Activated T-cell treated with anti-CD3 and anti-CD28 coated beads for 24 hours (primary cell): ENCODE measurements at regions not wholly inside any gene's neighbourhood (a gene's known extent, or its start where the extent isn't known, plus 50 kb on each side); places are given as distances from the start of the nearest gene placed in this dataset.

ENCODE experiments used
- DNase-seq: peaks from one replicate; pipeline ENCODE4 v3.0.0-alpha.2; 2020; ENCODE audit warnings: low read depth

DNA sequence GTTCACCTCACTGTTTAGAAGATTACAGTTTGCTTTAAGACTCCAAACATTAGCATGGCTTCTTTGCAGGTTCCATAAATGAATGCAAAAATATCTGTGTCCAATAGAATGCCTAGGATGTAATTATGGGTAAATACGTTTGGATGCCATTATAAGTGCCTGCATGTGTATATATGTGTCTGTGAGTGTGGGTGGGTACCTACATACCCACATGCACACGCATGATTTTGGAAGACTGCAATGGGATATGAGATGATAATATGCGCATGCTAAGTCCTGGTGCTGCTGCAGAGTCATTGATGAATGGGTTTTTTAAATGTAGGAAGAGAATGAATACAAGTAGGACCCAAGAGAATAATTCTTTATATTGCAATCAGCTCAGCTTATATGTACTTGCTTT, 406.4 kb downstream of the ZSWIM6 start:
- DNase-seq, result no peak

DNA sequence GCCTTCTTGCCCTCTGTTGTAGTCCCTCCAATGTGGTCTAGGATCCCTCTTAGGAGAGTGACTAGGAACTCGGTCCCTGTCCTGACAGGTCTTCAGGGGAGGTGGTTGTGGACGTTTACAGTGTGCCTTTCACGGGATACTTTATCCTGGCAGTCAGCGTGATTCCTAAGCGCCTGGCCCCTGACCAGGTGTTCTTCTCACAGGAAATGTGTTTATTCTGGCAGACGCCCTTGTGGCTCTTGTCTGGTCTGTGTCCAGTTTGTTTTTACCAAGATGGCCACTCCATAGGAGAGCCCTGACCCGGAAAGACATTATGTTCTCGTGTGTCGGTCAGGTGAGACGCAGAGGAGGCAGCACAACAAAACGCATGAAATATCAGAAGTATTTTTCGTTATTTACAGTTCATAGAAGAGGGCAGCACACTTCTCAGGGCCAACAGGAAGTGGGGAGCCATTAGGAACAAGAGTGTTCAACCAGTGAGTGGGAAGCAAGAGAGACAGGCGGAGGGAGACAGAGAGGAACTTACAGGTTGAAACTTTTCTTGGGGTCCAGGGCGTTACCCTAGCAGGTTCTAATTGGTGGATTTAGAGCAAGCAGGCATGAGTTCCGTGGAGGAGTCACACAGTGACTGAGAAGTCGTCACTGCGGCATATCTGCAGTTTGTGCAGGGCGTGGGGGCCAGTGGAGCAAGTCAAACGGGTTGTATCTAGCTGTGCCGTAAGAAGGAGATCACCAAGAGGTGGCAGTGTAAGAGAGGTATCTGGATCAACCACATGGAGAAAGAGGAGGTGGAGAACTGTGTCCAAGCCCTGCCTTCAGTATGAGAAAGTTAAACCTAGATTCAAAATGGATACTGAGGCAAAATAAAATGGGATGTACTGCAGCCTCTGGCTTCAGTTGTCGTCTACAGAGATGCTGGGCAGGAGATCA, 412.9 kb downstream of the ZSWIM6 start:
- no peak for DNase-seq

DNA sequence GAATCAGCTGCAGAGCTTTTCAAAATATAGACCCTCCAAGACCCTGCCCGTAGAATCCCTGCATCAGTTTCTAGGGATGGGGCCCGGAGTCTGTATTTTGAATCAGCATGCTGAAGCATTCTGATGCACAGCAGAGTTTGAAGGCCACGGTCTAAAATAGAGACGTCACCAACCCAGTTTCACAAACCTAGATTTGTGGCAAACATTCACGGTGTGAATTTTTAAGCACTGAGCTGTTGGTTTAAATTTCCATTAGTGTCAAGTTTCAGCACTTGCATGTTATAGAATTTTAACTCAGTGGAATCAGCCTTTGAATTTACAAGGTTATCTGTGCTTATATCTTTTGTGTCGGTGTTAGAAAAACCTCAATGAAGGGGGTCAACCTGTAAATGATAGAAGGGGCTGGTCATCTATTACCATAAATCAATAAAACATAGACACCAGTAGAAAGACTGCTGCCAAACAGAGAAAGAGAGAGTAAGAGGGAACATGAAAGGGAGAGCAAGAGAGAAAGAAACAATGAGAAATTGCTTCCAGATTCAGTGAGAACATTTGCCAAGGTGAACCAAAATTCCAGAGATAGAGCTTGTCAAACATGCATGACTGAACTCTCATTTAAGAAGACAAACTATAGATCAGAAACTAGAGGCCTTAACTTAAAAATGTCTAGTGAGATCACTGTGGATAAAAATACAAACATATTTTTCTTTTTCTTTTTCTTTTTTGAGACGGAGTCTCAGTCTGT, 414.9 kb downstream of the ZSWIM6 start:
- DNase-seq, result no peak

DNA sequence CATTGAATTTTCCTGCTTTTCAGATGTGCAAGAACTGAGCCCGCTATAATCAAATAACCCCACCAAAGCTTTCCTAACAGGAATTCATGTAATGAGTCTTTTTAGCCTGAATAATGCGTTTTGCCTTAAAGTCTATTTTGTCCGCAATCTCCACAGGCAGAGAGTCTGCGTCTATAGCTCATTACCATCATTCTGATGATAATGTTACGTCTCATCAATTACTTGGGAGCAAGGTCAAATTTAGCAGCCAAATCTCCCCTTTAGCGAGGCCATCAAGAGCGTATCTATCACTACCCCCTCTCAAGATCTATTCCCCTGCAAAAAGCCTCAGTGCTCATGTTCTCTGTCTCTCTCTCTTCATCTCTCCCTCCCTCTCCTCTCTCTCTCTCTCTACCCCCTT, 416.1 kb downstream of the ZSWIM6 start:
- no peak for DNase-seq

DNA sequence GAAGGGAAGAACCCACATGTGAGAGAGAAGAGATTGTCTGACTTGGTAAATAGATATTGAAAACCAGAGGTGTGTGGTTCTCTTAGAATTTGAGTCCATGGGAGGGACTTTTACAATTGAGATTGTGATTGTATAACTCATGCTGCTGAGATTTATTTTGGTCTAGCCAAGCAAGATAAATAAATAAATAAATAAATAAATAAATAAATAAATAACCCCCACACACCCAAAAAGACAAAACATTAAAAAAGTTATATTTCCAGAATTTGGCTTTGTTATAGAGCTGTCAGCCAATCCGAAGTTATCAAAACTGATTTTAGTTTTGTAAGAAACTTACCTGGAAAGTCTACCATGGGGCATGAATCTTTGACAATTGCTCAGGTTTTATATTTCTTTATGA, 416.6 kb downstream of the ZSWIM6 start:
- DNase-seq, result no peak

DNA sequence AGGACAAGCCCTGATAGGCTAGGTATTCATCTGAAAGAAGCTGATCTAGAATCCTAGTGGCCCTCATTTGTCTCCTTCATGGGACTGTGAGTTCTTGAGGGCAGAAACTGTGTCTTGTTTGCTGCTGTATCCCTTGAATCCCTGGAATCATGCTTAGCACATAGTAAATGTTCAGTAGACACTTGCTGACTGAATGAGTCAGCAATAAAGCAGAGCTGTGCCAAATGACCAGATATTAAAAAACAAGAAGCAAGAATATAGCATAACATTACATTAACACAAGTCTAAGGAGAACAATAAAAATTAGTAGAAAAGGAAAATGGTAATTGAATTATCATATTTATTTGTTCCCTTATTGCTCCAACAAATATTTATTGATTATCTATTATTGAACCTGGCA, 420.5 kb downstream of the ZSWIM6 start:
- DNase-seq, result no peak

DNA sequence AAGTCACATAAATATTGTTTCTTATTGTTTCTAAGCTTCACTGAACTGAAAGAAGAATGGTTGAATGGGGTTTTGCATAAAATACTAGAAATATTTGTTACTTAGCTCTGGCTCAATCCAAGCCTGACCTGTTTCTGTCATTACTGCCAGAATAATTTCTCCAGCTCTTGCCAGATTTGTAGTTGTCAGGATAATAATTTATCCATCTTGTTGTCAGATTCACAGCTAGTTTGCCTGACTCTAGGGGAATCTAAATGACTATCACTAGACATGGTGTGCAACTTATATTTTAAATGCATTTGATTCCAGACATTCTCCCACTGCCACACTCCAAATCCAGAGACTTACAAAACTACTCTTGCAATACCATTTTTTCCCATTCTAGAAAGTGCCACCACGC, 422.7 kb downstream of the ZSWIM6 start:
- no peak for DNase-seq

DNA sequence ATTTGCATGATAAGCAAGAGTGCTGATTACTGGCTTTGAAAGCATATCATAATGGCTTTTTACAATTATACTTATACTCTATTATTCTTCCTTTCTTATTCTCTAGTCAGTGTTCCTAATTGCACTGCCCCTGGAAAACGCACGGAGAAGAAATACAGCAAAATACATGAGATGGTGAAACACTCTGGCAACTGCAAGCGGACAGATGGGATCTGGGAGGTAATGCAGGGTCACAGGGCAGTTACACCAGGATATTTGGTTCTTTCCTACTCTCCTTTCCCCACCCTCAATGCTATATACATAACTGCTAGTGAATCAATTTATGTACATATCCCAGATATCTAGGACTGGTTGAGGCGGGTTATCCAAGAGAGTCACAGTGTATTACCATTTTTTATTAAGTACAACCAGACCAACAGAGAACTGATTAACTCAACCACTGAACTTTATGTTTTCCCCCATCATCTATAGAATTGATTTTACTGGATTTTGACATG, 423.7 kb downstream of the ZSWIM6 start:
- DNase-seq, result no peak

DNA sequence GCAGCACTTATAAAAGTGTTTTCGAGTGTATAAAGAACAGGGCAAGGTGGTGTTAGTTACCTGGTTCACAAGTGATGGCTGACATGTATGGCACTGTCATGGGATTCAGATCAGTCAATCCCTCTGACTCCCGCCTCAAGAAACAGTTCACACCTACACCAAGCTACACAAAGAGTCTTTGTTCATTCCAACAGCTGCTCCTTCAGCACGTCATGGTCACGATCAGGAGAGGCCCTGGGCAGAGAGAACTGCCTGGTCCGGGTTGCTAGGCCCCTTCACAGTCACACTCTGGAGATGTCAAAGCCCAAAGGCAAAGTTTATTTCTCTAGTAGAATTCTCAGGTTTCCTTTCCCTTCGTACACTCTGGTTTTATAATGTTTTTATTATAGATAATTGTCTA, 426.7 kb downstream of the ZSWIM6 start:
- no peak for DNase-seq

DNA sequence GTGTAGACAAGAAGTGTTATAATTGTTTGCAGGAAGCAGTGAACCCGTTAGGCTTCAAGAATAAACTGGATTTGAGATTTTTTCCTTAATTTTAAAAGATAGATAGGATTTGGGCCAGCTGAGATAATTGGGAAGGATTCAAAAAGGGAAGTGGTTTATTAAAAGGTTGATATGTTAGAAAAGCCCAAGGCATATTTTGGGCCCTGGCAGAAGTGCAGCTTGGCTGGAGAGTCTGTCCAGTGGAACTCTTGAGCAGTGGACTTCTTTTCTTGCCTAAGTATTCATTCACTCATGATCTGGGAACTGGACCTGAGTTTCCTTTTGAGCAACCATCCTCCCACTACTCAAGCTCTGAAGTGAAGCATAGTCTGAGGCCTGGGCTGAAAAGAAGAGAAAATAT, 433.4 kb downstream of the ZSWIM6 start:
- DNase-seq, result no peak

DNA sequence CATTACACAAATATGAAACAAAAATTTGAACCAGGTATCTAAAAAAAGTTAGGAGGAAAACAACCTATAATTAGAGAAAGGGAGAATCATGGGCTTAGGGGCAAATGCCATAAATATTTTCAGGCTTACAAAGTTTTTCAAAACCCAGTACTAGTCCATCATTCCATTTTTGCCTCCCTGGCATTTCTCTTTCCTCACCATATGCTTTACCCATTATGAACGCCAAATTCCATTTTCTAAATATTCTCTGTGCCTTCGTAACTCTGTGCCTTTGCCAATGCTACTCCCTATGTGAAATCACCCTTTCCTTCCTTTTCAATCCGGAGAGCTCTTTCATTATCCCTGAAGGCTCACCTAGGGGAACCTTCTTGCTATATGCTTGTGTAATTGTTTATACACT, 434.1 kb downstream of the ZSWIM6 start:
- DNase-seq, result no peak

DNA sequence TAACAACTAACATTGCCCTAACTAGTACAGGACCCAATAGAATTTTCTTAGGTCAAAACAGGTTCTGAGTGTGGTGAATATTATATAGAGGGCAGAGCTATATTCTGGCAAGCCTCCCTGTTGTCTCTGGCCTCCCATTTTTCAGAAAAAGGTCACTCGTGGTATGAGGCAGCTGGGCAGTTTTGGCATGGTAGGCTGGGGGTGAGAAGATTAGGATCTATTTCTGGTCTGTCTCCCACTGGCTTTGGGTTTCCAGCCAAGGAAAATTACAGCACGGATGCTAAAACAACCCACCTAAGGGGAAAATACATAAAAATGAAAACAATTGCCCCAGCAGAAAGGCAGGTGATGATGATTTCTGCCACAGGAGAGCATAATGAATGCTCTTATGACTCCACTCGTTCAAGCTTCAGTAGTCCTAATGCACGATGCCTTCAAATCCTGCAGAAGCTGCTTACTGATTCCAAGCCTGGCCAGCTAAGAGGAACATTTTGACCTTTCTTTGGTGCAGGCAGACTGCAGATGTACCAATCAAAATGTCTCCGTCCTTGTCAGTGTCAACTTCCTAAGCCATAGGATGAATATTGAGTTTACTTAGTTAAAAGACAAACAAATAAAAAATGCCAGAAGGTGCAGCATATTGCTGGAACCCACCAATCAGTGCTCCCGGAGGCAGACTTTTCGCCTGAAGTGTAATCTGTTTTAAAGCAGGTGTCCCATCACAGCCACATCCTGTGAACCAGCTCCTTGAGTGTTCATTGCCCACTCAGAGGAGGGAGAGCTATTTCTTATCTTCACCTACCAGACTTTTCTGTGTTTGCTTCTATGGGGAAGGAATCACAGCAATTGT, 435.4 kb downstream of the ZSWIM6 start:
- DNase-seq, result no peak

DNA sequence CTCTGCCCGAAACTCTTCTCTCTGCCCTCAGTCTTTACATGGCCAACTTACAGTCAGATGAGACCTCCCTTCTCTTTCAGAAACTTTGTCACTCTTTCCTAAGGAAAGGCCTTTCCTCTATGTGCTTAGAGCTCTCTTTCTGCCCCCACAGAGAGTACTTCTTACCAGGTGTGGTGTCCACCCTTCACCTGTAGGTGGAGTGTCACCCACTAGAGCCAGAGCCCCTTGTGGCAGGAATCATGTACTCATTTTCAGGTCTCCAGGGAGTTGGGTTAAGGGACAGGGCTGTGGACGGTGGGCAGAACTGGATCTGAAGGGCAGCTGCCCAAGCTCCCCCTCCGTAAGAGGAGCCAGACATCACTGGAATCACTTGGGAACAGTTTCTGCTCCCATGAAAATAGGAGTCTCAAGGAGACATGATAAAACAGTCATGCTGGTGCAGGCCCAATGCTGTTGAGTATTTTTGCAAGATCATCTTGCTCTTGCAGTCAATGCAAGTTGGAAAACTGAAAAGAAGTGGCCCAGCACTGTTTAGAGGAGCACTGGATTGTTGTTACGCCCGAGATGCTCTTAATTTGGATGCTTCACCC, 436.7 kb downstream of the ZSWIM6 start:
- DNase-seq, result no peak

DNA sequence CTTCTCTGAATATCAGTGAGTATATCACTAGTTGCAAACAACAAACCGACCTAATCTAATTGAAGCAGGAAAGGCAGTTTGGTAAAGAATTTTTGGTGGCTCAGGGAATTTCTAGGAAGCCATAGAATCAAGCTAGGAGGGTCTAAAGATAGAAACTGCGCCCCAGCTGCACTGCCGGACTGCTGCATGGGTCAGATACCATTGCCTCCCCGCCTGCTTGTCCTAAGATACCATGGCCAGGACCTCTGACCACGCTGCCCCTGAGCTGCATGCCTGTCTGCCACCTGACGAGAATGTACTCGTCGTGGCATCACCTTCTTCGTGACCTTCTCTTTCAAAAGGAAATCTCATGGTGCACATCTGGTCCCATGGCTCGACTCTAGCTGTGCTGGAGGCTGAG, 439.0 kb downstream of the ZSWIM6 start:
- no peak for DNase-seq

DNA sequence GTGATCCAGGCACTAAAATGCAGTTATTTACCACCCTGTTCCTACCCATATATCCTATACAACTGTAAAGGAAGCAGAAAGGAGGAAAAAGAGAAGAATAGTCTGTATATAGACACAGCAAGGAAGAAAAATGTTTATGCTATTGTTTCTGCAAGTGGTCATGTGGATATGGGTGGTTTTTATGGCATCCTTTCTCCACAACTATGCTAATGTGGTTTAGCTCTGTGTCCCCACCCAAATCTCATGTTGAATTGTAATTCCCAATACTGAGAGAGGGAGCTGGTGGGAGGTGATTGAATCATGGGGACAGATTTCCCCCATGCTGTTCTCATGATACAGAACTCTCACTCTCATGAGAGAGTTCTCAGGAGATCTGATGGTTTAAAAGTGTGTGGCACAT, 439.8 kb downstream of the ZSWIM6 start:
- DNase-seq, result no peak

DNA sequence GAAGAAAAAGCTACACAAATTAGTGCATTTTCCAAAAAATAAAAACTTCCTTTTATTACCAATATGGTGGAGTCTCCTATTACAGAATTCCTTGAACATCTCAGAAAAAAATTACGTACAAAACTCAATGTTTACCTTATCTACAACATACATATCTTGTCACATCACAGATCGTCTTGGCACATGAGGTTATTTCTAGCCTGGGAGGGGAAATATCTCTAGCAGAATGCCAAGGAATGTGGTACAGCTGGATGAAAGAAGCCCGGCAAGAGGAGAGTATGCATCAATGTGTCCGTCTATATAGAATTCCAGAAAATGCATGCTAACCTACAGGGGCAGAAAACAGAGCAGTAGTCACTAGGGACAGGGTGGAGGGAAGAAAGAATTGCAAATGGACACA, 443.8 kb downstream of the ZSWIM6 start:
- no peak for DNase-seq

DNA sequence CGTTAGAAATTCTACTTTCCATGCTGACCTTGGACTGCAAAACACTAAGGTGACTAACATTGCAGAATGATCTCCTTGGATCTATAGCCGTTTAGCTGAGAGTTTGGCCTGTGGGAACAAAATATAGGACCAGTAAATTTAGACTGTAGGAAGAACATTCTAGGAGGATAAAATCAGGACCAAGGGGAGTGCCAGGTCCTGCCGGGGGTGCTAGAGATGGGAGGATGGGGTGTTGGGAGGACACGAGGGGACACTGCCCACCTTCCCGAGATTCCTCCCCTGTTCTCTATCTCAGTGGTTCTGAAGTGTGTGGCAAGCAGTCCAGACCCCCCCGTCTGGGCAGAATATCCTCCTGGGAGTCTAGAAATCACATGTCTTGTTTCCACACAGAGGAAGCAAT, 445.2 kb downstream of the ZSWIM6 start:
- no peak for DNase-seq

DNA sequence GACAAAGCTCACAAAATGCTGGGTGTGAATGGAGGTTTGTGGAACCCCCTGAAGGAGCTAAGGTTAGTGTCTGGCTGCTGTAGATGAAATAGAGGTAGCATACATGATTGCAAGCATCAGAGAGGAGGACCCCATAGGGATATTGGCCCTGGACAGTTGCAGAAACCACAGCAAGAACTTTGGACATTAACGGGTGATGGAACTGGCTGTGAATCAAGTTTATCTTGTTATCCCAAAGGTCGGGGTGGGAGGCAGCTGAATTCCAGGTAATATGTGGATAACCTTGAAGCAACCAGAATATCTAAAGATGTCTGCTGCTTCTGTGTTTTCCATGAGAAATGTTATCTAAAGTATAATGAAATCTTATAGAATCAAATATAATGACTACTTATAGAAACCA, 447.7 kb downstream of the ZSWIM6 start:
- no peak for DNase-seq

DNA sequence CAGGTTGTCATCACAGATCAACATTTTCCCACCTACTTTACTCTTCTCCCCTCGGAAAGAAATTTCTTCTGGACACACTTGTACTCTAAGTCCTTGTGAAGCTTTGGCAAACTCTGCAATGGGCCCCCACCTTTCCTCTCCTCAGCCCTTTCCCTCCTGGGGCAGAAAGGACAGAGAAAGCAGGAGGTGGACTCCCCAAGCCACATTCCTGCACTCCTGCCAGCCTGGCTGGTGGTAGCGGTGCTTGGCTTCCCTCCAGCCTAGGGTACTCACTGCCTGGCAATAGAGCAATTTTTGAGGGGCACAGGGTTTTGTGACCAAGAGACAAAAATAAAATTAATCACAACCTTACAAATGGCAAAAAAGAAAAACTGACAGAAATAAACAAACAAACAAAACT, 451.4 kb downstream of the ZSWIM6 start:
- DNase-seq, result no peak

DNA sequence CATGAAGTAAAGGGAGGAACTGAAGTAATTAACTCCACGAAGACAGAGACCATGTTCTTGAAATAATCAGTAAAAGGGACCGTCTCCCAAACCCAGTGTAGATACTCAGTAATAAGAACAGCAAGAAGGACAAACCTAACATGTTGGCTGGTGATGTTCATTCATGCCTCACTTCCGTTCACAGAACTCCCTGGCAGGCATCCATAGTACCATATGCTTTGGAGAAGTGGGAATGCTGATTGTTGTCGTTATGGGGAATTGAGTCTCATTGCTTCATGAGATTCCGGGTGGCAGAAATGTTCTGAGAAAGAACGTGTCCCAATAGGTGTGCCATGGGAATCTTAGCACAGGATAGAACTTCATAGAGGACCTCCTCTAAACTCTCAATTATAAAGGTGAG, 452.3 kb downstream of the ZSWIM6 start:
- no peak for DNase-seq

DNA sequence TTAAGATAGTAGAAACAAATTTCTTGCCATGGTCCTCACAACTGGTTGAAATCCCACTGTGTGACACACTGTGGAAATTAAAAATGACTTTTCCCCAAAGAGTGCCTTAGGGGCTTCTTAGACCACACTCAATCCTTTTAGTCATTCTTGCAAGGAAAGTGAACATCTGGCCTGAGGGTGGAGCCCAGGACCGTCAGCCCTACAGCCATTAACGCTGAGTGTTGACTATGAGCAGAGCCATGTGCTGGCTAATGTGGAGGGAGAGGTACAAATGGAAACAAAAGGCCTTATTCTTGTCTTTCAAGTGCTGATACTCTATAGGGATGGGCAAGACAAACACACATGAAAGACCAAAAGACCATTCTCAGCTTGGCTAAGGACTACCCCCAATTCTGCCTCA, 456.5 kb downstream of the ZSWIM6 start:
- DNase-seq, result no peak

DNA sequence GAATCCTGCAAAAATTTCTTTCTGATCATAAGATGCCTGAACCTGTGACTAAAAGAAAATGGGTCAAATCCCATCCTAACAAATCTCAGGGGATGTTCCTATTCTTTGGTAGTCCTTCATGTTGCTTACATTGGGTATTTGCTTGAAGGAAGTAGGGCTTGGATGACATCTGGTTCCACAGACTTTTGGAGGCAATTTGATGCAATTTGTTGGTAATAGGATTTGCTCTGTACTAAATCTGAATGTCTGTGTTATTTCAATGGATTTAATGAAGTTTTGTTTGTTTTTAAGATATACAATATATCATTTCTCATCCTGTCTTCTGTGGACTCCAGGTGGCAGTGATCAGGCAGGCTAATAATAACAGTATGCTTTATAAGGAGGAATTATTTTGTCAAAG, 457.9 kb downstream of the ZSWIM6 start:
- DNase-seq, result no peak
